Heart left ventricle (tissue), 16 donors: ENCODE measurements at regions not wholly inside any gene's neighbourhood (a gene's known extent, or its start where the extent isn't known, plus 50 kb on each side); places are given as distances from the start of the nearest gene placed in this dataset.

Experiments used
- ATAC-seq, 4 donors: fragments of 200-7000 bp; cut with Tn5 transposase; one replicate each; pipeline ENCODE4 v1.9.1; 2020 to 2022; ENCODE audit warnings: moderate library complexity in 4 of 4, mild to moderate bottlenecking in 3 of 4, moderate number of reproducible peaks in 1 of 4
- DNase-seq, 5 donors: peaks; one replicate each; pipeline ENCODE4 v3.0.0-alpha.2; 2020
- H3K27ac ChIP-seq, 12 donors: fragments of 200-600 bp; sonication (generic) in 4 of 12; one replicate each; pipeline versions ENCODE4 v1.5.0 to v1.8.0; 2016 to 2022; ENCODE audit warnings: mild to moderate bottlenecking in 2 of 12
- H3K27me3 ChIP-seq, 9 donors: fragments of 200-600 bp; sonication (generic) in 2 of 9; one replicate each; pipeline versions ENCODE4 v1.5.1 to v1.8.0; 2016 to 2022; ENCODE audit warnings: mild to moderate bottlenecking in 3 of 9
- H3K36me3 ChIP-seq, 9 donors: fragments of 200-600 bp; sonication (generic) in 2 of 9; one replicate each; pipeline versions ENCODE4 v1.5.0 to v1.8.0; 2018 to 2022; ENCODE audit warnings: mild to moderate bottlenecking in 2 of 9
- H3K4me1 ChIP-seq, 12 donors: fragments of 200-600 bp; sonication (generic) in 4 of 12; one replicate each; pipeline versions ENCODE4 v1.5.0 to v1.8.0; 2016 to 2022; ENCODE audit warnings: mild to moderate bottlenecking in 3 of 12
- H3K4me3 ChIP-seq, 12 donors: fragments of 200-600 bp; sonication (generic) in 4 of 12; one replicate each; pipeline versions ENCODE4 v1.5.0 to v1.8.0; 2017 to 2022; ENCODE audit warnings: mild to moderate bottlenecking in 9 of 12, moderate library complexity in 4 of 12
- H3K9me3 ChIP-seq, 12 donors: fragments of 200-600 bp; sonication (generic) in 4 of 12; one replicate each; pipeline versions ENCODE4 v1.5.0 to v1.8.0; 2016 to 2022; ENCODE audit warnings: mild to moderate bottlenecking in 1 of 12
- POLR2A ChIP-seq, 2 donors: fragments of 450-650 bp; IDR thresholded peaks; one replicate each; pipeline ENCODE4 v1.6.1; 2017; ENCODE audit warnings: antibody characterized with exemption in 2 of 2, mild to moderate bottlenecking in 2 of 2, moderate library complexity in 2 of 2
- WGBS, 4 donors: extraction: QIAGEN DNeasy Blood & Tissue Kit in 2 of 4; methylation state at CpG; one replicate each; pipeline versions ENCODE4 v1.1.5 to v1.1.7; 2013 to 2018; 5-methylcytosine and 5-hydroxymethylcytosine counted together
- intact Hi-C, 10 donors: fragments of 100-400 bp; cut with DNase I; formaldehyde crosslinking; loops; one replicate each; pipeline versions ENCODE4 v1.11.1 to v1.14.2; 2022
- TF ChIP-seq, protein P1 (sequence below), 12 donors: fragments of 200-600 bp; sonication (generic) in 4 of 12; IDR thresholded peaks; one replicate each; pipeline versions ENCODE4 v1.5.0 to v1.8.0; 2018 to 2022; ENCODE audit warnings: antibody characterized with exemption in 12 of 12, mild to moderate bottlenecking in 5 of 12
- donor health status: ischemic (EF 13 %, LVEDD 7.1; RV severe dilation, severe dysfunction).
- donor health status: healthy with polysubstance abuse.
- donor health status: DM: no; HTN: yes; CAD: no.
- donor health status: DM: no; HTN: no; CAD: no.
- donor health status: ischemic (EF 25% LVEDD 6.9; RV normal size, moderate dysfunction).
- donor health status: ischemic (EF 25% LVEDD 5.7; RV mildly dilated, moderate dysfunction).
- donor health status: healthy.
- donor health status: DM: yes; HTN: yes; CAD: no.
- donor health status: ischemic (EF 35%, LVEDD 5.7; RV mildly dilated, moderate dysfunction).
- donor health status: nonischemic (EF 11% LVEDD 7.7; RV severe dilation, severe dysfunction).
- donor health status: DM: yes; HTN: yes; CAD: no.
- donor health status: PGD.
- donor health status: ischemic (EF 29% LVEDD 5.4; RV normal size, mild dysfunction).
- donor health status: nonischemic (EF 23%, LVEDD 6.1; RV moderate dilation, normal function).

DNA sequence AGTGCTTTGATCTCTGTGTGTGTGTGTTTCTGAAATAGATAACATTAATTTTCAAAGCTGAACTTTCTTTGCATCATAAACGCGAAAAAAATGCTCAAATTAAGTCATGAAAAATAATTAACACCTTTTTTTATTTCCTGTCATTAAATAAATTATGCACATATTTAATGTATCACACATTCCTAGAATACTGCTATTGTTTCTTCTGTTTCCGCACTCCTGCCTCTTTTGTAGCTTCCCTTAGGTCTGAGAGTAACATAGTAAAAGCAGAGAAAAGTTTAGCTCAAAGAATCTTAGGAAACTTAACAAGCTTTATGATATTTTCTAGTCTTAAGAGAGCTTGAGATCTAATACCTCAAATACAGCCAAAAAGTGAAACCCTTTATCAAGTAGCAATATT, 504.2 kb downstream of the JRKL start:
- no peak for DNase-seq

DNA sequence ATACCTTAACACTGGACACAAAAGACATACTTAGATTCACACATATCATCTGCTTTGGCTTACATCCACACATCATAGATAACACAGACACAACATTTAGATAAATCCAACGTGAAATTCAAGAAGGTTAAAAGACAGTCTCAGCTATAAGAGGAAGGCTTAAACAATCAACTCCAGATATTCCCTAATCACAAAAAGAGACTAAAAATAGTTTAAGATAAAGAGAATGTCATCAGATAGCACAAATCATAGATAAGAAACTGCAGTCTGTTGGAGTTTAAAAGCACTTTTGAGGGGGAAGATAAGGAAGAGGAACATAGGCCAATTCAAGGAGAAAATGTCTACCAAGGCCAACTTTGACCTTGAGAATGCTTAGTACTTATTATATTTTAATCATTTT, 504.8 kb downstream of the JRKL start:
- DNase-seq (no peak), ATAC-seq (no peak)
- no peaks in the 10 kb centered on the region for H3K9me3 ChIP-seq
- no peaks in the 10 kb centered on the region for H3K4me1 ChIP-seq
- no peak overlapping the region for H3K4me3 ChIP-seq
- 4 to 9% (median 5%) methylated on average over 1 of the region's 1 CpG for WGBS, 4 donors
- intact Hi-C loops, result no loop called here
- H3K27me3 ChIP-seq, result no peaks in the 10 kb centered on the region
- no peak overlapping the region for H3K27ac ChIP-seq
- TF ChIP-seq, protein P1, sequence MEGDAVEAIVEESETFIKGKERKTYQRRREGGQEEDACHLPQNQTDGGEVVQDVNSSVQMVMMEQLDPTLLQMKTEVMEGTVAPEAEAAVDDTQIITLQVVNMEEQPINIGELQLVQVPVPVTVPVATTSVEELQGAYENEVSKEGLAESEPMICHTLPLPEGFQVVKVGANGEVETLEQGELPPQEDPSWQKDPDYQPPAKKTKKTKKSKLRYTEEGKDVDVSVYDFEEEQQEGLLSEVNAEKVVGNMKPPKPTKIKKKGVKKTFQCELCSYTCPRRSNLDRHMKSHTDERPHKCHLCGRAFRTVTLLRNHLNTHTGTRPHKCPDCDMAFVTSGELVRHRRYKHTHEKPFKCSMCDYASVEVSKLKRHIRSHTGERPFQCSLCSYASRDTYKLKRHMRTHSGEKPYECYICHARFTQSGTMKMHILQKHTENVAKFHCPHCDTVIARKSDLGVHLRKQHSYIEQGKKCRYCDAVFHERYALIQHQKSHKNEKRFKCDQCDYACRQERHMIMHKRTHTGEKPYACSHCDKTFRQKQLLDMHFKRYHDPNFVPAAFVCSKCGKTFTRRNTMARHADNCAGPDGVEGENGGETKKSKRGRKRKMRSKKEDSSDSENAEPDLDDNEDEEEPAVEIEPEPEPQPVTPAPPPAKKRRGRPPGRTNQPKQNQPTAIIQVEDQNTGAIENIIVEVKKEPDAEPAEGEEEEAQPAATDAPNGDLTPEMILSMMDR (IDR thresholded peaks at IDR 0.05), result no peak
- no peak for TF ChIP-seq POLR2A (IDR thresholded peaks at IDR 0.05)
- no peaks in the 10 kb centered on the region for H3K36me3 ChIP-seq

More for the DNA sequence above, 504.2 kb downstream of the JRKL start:
- WGBS, 4 donors, result 75 to 82% (median 76%) methylated on average over 3 of the region's 3 CpGs
- ATAC-seq, result no peak
- H3K9me3 ChIP-seq, result no peaks in the 10 kb centered on the region
- no peaks in the 10 kb centered on the region for H3K4me1 ChIP-seq
- no peak for TF ChIP-seq POLR2A (IDR thresholded peaks at IDR 0.05)
- TF ChIP-seq, protein P1 (IDR thresholded peaks at IDR 0.05), result no peak
- no peak overlapping the region for H3K4me3 ChIP-seq
- H3K27me3 ChIP-seq, result no peaks in the 10 kb centered on the region
- intact Hi-C loops, result no loop called here
- no peak overlapping the region for H3K27ac ChIP-seq
- no peaks in the 10 kb centered on the region for H3K36me3 ChIP-seq

DNA sequence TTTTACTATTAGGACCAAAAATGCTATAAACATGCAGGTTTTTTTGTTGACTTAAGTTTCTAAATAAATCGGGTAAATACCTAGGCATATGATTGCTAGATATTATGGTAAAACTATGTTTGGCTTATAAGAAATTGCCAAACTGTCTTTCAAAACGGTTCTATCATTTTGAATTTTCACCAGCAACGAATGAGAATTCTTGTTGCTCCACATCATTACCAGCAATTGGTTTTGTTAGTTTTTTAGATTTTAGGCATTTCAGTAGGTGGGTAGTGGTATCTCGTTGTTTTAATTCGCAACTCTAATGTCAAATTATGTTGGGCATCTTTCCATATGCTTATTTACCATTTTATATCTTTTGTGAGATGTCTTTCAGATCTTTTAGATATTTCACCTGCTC, 510.2 kb downstream of the JRKL start:
- H3K9me3 ChIP-seq, result peaks cover 0 to 9% (median 0%) of the 10 kb centered on the region in 12 donors
- ATAC-seq, result no peak
- intact Hi-C loops, result no loop called here
- H3K27ac ChIP-seq, result no peak overlapping the region
- no peaks in the 10 kb centered on the region for H3K36me3 ChIP-seq
- 71 to 89% (median 87%) methylated on average over 5 of the region's 5 CpGs for WGBS, 4 donors
- DNase-seq, result no peak
- TF ChIP-seq, protein P1 (IDR thresholded peaks at IDR 0.05), result no peak
- TF ChIP-seq POLR2A (IDR thresholded peaks at IDR 0.05), result no peak
- H3K4me1 ChIP-seq, result peaks cover 0 to 3% (median 0%) of the 10 kb centered on the region in 12 donors
- H3K4me3 ChIP-seq, result no peak overlapping the region
- H3K27me3 ChIP-seq, result no peaks in the 10 kb centered on the region

DNA sequence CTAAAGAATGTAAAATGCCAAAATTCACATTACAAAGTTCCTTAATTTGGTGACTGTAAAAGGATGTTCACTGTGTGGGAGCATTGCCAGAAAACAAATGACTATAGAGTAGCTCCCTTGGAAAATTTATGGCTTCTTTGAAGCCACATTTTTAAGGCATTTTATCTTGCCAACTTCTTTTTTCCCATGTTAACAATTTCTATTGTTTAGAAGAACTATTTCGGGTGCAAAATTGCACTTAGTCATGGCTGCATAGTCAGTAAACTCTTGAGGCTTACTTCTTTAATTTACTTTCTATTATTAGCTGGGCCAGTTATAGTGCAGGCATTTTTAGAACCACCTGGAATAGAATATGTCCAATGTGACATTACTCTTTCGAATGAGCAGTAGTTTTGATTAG, 515.3 kb downstream of the JRKL start:
- TF ChIP-seq, protein P1 (IDR thresholded peaks at IDR 0.05), result no peak
- TF ChIP-seq POLR2A (IDR thresholded peaks at IDR 0.05), result no peak
- Histone ChIP-seq H3K27ac (peak overlapping the region in 9 of 12 donors; percentile 5 to 73 (median 22)), H3K27me3 (no peaks in the 10 kb centered on the region), H3K4me3 (no peak overlapping the region), H3K4me1 (peaks cover 0 to 20% (median 4%) of the 10 kb centered on the region in 12 donors), H3K9me3 (peaks cover 0 to 14% (median 2%) of the 10 kb centered on the region in 12 donors), H3K36me3 (no peaks in the 10 kb centered on the region)
- intact Hi-C loops, result no loop called here
- DNase-seq, result no peak
- ATAC-seq, result peak; percentile 69 to 89 (median 80)
- 10 to 14% (median 13%) methylated on average over 2 of the region's 2 CpGs for WGBS, 4 donors
